SK-N-SH treated with all-trans-retinoic acid at 6 μM for 48 hours (cell line): ENCODE measurements at regions not wholly inside any gene's neighbourhood (a gene's known extent, or its start where the extent isn't known, plus 50 kb on each side); places are given as distances from the start of the nearest gene placed in this dataset.
"Not testable (repeated sequence)": the region's sequence is repeated elsewhere in the genome, so short reads cannot be mapped to it uniquely, and the experiment has no call there.

Experiments
- ATAC-seq: fragments of 200-7000 bp; cut with Tn5 transposase; 3 replicates; pipeline ENCODE4 v1.9.1; 2020; ENCODE audit warnings: mild to moderate bottlenecking, moderate library complexity
- ARNTL ChIP-seq: fragments of 450-650 bp; formaldehyde crosslinking; IDR thresholded peaks from 2 replicates; pipeline ENCODE4 v1.5.0; 2020; ENCODE audit warnings: low read depth, mild to moderate bottlenecking, moderate library complexity, borderline replicate concordance
- BACH2 ChIP-seq: fragments of 250-450 bp; sonication (Bioruptor Pico); IDR thresholded peaks from 2 replicates; pipeline ENCODE4 v1.9.0; 2021; ENCODE audit warnings: mild to moderate bottlenecking, borderline replicate concordance
- CSDC2 ChIP-seq: fragments of 250-450 bp; sonication (Bioruptor Pico); IDR thresholded peaks from 2 replicates; pipeline ENCODE4 v1.5.0; 2020; ENCODE audit warnings: mild to moderate bottlenecking, moderate library complexity
- ESRRG ChIP-seq: fragments of 250-450 bp; sonication (Bioruptor Pico); IDR thresholded peaks from 2 replicates; pipeline ENCODE4 v1.6.1; 2021; ENCODE audit warnings: mild to moderate bottlenecking
- OSR1 ChIP-seq: fragments of 250-450 bp; sonication (Bioruptor Pico); IDR thresholded peaks from 2 replicates; pipeline ENCODE4 v1.8.0; 2022; ENCODE audit warnings: moderate library complexity, mild to moderate bottlenecking, inconsistent platforms
- PPARA ChIP-seq: fragments of 250-450 bp; sonication (Bioruptor Pico); IDR thresholded peaks from 2 replicates; pipeline ENCODE4 v1.5.0; 2020; ENCODE audit warnings: mild to moderate bottlenecking, borderline replicate concordance
- RARB ChIP-seq: fragments of 250-450 bp; sonication (Bioruptor Pico); IDR thresholded peaks from 2 replicates; pipeline ENCODE4 v1.8.0; 2021; ENCODE audit warnings: mild to moderate bottlenecking, moderate library complexity
- SNAI2 ChIP-seq: fragments of 250-450 bp; sonication (Bioruptor Pico); IDR thresholded peaks from 2 replicates; pipeline ENCODE4 v1.5.0; 2020; ENCODE audit warnings: mild to moderate bottlenecking, moderate library complexity
- TCF4 ChIP-seq: fragments of 250-450 bp; sonication (Bioruptor Pico); IDR thresholded peaks from 2 replicates; pipeline ENCODE4 v1.8.0; 2021; ENCODE audit warnings: mild to moderate bottlenecking, moderate library complexity, borderline replicate concordance
- ZC3H10 ChIP-seq: fragments of 250-450 bp; sonication (Bioruptor Pico); IDR thresholded peaks from 2 replicates; pipeline ENCODE4 v1.5.1; 2021; ENCODE audit warnings: mild to moderate bottlenecking, moderate library complexity
- ZFP30 ChIP-seq: fragments of 450-650 bp; formaldehyde crosslinking; IDR thresholded peaks from 2 replicates; pipeline ENCODE4 v1.5.0; 2022; ENCODE audit warnings: mild to moderate bottlenecking, moderate library complexity
- ZNF70 ChIP-seq: fragments of 450-650 bp; formaldehyde crosslinking; IDR thresholded peaks from 2 replicates; pipeline ENCODE4 v1.5.0; 2020; ENCODE audit warnings: mild to moderate bottlenecking, moderate library complexity
- TF ChIP-seq, protein P1 (sequence below): fragments of 250-450 bp; sonication (Bioruptor Pico); IDR thresholded peaks from 2 replicates; pipeline ENCODE4 v1.5.1; 2021; ENCODE audit warnings: mild to moderate bottlenecking, moderate library complexity
- TF ChIP-seq, protein P2 (sequence below): fragments of 250-450 bp; sonication (Bioruptor Pico); IDR thresholded peaks from 2 replicates; pipeline ENCODE4 v1.8.0; 2021; ENCODE audit warnings: low read depth, mild to moderate bottlenecking, moderate library complexity, borderline replicate concordance
- TF ChIP-seq, protein P3 (sequence below): fragments of 250-450 bp; sonication (Bioruptor Pico); IDR thresholded peaks from 2 replicates; pipeline ENCODE4 v1.5.0; 2020; ENCODE audit warnings: mild to moderate bottlenecking, moderate library complexity

DNA sequence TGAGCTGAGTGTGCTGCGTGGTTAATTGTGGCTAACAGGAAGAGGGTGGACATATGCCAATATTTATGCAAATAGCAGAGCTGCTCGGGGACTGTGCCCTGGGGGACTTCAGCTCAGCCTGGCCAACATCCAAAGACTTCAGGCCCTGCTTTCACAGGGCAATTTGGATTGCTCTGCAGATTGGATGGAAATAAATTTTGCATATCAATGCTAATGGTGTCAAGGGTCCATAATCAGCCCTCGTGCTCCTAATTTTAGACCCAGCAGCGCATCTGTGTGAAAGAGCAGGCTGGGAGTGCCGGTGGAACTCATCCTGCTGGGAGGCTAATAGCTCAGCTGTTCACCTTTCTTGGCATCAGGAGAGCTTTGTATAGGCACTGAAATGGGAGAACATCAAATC is 270.1 kb downstream of the TCERG1L start:
- TF ChIP-seq, protein P1, sequence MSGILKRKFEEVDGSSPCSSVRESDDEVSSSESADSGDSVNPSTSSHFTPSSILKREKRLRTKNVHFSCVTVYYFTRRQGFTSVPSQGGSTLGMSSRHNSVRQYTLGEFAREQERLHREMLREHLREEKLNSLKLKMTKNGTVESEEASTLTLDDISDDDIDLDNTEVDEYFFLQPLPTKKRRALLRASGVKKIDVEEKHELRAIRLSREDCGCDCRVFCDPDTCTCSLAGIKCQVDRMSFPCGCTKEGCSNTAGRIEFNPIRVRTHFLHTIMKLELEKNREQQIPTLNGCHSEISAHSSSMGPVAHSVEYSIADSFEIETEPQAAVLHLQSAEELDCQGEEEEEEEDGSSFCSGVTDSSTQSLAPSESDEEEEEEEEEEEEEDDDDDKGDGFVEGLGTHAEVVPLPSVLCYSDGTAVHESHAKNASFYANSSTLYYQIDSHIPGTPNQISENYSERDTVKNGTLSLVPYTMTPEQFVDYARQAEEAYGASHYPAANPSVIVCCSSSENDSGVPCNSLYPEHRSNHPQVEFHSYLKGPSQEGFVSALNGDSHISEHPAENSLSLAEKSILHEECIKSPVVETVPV (CRISPR knock-in tag) = no peak
- no peak for TF ChIP-seq CSDC2 (CRISPR knock-in tag)
- no peak for TF ChIP-seq BACH2
- no peak for TF ChIP-seq OSR1
- TF ChIP-seq PPARA (CRISPR knock-in tag) = no peak
- TF ChIP-seq ARNTL (CRISPR knock-in tag) = no peak
- TF ChIP-seq RARB (CRISPR knock-in tag) = no peak
- TF ChIP-seq, protein P2, sequence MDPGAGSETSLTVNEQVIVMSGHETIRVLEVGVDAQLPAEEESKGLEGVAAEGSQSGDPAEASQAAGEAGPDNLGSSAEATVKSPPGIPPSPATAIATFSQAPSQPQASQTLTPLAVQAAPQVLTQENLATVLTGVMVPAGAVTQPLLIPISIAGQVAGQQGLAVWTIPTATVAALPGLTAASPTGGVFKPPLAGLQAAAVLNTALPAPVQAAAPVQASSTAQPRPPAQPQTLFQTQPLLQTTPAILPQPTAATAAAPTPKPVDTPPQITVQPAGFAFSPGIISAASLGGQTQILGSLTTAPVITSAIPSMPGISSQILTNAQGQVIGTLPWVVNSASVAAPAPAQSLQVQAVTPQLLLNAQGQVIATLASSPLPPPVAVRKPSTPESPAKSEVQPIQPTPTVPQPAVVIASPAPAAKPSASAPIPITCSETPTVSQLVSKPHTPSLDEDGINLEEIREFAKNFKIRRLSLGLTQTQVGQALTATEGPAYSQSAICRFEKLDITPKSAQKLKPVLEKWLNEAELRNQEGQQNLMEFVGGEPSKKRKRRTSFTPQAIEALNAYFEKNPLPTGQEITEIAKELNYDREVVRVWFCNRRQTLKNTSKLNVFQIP (CRISPR knock-in tag) = no peak
- no peak for TF ChIP-seq TCF4 (CRISPR knock-in tag)
- no peak for TF ChIP-seq ZFP30 (CRISPR knock-in tag)
- TF ChIP-seq, protein P3, sequence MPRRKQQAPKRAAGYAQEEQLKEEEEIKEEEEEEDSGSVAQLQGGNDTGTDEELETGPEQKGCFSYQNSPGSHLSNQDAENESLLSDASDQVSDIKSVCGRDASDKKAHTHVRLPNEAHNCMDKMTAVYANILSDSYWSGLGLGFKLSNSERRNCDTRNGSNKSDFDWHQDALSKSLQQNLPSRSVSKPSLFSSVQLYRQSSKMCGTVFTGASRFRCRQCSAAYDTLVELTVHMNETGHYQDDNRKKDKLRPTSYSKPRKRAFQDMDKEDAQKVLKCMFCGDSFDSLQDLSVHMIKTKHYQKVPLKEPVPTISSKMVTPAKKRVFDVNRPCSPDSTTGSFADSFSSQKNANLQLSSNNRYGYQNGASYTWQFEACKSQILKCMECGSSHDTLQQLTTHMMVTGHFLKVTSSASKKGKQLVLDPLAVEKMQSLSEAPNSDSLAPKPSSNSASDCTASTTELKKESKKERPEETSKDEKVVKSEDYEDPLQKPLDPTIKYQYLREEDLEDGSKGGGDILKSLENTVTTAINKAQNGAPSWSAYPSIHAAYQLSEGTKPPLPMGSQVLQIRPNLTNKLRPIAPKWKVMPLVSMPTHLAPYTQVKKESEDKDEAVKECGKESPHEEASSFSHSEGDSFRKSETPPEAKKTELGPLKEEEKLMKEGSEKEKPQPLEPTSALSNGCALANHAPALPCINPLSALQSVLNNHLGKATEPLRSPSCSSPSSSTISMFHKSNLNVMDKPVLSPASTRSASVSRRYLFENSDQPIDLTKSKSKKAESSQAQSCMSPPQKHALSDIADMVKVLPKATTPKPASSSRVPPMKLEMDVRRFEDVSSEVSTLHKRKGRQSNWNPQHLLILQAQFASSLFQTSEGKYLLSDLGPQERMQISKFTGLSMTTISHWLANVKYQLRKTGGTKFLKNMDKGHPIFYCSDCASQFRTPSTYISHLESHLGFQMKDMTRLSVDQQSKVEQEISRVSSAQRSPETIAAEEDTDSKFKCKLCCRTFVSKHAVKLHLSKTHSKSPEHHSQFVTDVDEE (CRISPR knock-in tag) = no peak
- no peak for TF ChIP-seq ZNF70 (CRISPR knock-in tag)
- no peak for TF ChIP-seq SNAI2 (CRISPR knock-in tag)
- TF ChIP-seq ZC3H10 (CRISPR knock-in tag) = no peak
- no peak for TF ChIP-seq ESRRG (CRISPR knock-in tag)
- TF ChIP-seq, all 23 proteins: peak for 0
- no peak for ATAC-seq

DNA sequence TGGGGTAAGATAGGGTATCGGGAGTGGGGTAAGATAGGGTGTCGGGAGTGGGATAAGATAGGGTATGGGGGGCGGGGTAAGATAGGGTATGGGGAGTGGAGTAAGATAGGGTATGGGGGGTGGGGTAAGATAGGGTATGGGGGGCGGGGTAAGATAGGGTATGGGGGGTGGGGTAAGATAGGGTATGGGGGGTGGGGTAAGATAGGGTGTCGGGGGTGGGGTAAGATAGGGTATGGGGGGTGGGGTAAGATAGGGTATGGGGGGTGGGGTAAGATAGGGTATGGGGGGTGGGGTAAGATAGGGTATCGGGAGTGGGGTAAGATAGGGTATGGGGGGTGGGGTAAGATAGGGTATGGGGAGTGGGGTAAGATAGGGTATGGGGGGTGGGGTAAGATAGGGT is 269.5 kb downstream of the TCERG1L start:
- ATAC-seq = not testable (repeated sequence)
